AG09309 (cell line): ENCODE measurements at regions not wholly inside any gene's neighbourhood (a gene's known extent, or its start where the extent isn't known, plus 50 kb on each side); places are given as distances from the start of the nearest gene placed in this dataset.

ENCODE experiments used
- DNase-seq: peaks from one replicate; pipeline ENCODE4 v3.0.0-alpha.2; 2010; ENCODE audit warnings: low read depth
- H3K4me3 ChIP-seq: 2 replicates; pipeline ENCODE4 v1.5.1; 2011; ENCODE audit warnings: mild to moderate bottlenecking, low read depth, low read length, moderate library complexity; ENCODE audit not compliant: control insufficient read depth
- CTCF ChIP-seq: IDR thresholded peaks from 2 replicates; pipeline ENCODE4 v1.5.1; 2011; ENCODE audit warnings: mild to moderate bottlenecking, low read depth, low read length, inconsistent platforms; ENCODE audit not compliant: insufficient read depth, control insufficient read depth; ENCODE audit errors: missing control alignments

- no peak for DNase-seq
- no peak overlapping the region for H3K4me3 ChIP-seq
- TF ChIP-seq CTCF, result no peak
These were observed 179.4 kb downstream of the LYPLAL1 start for GRCh38 chr1:219352961-219353651.

GRCh38 chr1:219350172-219350931, 176.7 kb downstream of the LYPLAL1 start:
- no peak for DNase-seq
- H3K4me3 ChIP-seq, result no peak overlapping the region
- TF ChIP-seq CTCF, result no peak

GRCh38 chr1:219347921-219348391, 174.3 kb downstream of the LYPLAL1 start:
- DNase-seq, result no peak
- H3K4me3 ChIP-seq, result no peak overlapping the region
- no peak for TF ChIP-seq CTCF

- no peak overlapping the region for H3K4me3 ChIP-seq
- TF ChIP-seq CTCF, result no peak
- DNase-seq, result no peak
These were observed 173.7 kb downstream of the LYPLAL1 start for GRCh38 chr1:219347376-219347775.

GRCh38 chr1:219345953-219346352, 172.3 kb downstream of the LYPLAL1 start:
- no peak overlapping the region for H3K4me3 ChIP-seq
- no peak for DNase-seq
- TF ChIP-seq CTCF, result no peak

- TF ChIP-seq CTCF, result no peak
- H3K4me3 ChIP-seq, result no peak overlapping the region
- no peak for DNase-seq
These were observed 169.2 kb downstream of the LYPLAL1 start for GRCh38 chr1:219342836-219343235.
